ENCODE measurements at regions not wholly inside any gene's neighbourhood (a gene's known extent, or its start where the extent isn't known, plus 50 kb on each side); places are given as distances from the start of the nearest gene placed in this dataset.

DNA sequence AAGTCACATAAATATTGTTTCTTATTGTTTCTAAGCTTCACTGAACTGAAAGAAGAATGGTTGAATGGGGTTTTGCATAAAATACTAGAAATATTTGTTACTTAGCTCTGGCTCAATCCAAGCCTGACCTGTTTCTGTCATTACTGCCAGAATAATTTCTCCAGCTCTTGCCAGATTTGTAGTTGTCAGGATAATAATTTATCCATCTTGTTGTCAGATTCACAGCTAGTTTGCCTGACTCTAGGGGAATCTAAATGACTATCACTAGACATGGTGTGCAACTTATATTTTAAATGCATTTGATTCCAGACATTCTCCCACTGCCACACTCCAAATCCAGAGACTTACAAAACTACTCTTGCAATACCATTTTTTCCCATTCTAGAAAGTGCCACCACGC lies 422.7 kb downstream of the ZSWIM6 start:
- TF ChIP-seq FOXP2 (optimal IDR thresholded peaks at IDR 0.05; ENCODE audit: borderline replicate concordance, extremely low read depth, extremely low read length, insufficient read depth) (no peak), SIN3A (IDR thresholded peaks at IDR 0.05; ENCODE audit: borderline replicate concordance, insufficient read depth, low read length) (no peak), TAF1 (IDR thresholded peaks at IDR 0.05; ENCODE audit: borderline replicate concordance, insufficient read depth, low read length) (no peak), POLR2AphosphoS5 (IDR thresholded peaks at IDR 0.05; ENCODE audit: low read depth, low read length) (no peak)
- TF ChIP-seq, protein P1, sequence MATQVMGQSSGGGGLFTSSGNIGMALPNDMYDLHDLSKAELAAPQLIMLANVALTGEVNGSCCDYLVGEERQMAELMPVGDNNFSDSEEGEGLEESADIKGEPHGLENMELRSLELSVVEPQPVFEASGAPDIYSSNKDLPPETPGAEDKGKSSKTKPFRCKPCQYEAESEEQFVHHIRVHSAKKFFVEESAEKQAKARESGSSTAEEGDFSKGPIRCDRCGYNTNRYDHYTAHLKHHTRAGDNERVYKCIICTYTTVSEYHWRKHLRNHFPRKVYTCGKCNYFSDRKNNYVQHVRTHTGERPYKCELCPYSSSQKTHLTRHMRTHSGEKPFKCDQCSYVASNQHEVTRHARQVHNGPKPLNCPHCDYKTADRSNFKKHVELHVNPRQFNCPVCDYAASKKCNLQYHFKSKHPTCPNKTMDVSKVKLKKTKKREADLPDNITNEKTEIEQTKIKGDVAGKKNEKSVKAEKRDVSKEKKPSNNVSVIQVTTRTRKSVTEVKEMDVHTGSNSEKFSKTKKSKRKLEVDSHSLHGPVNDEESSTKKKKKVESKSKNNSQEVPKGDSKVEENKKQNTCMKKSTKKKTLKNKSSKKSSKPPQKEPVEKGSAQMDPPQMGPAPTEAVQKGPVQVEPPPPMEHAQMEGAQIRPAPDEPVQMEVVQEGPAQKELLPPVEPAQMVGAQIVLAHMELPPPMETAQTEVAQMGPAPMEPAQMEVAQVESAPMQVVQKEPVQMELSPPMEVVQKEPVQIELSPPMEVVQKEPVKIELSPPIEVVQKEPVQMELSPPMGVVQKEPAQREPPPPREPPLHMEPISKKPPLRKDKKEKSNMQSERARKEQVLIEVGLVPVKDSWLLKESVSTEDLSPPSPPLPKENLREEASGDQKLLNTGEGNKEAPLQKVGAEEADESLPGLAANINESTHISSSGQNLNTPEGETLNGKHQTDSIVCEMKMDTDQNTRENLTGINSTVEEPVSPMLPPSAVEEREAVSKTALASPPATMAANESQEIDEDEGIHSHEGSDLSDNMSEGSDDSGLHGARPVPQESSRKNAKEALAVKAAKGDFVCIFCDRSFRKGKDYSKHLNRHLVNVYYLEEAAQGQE (IDR thresholded peaks at IDR 0.05; ENCODE audit: insufficient read depth in 1 of 2, low read depth in 2 of 2, low read length in 2 of 2): no peak

DNA sequence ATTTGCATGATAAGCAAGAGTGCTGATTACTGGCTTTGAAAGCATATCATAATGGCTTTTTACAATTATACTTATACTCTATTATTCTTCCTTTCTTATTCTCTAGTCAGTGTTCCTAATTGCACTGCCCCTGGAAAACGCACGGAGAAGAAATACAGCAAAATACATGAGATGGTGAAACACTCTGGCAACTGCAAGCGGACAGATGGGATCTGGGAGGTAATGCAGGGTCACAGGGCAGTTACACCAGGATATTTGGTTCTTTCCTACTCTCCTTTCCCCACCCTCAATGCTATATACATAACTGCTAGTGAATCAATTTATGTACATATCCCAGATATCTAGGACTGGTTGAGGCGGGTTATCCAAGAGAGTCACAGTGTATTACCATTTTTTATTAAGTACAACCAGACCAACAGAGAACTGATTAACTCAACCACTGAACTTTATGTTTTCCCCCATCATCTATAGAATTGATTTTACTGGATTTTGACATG lies 423.7 kb downstream of the ZSWIM6 start:
- TF ChIP-seq FOXP2 (optimal IDR thresholded peaks at IDR 0.05; ENCODE audit: borderline replicate concordance, extremely low read depth, extremely low read length, insufficient read depth) (no peak), SIN3A (IDR thresholded peaks at IDR 0.05; ENCODE audit: borderline replicate concordance, insufficient read depth, low read length) (no peak), POLR2AphosphoS5 (IDR thresholded peaks at IDR 0.05; ENCODE audit: low read depth, low read length) (no peak), TAF1 (IDR thresholded peaks at IDR 0.05; ENCODE audit: borderline replicate concordance, insufficient read depth, low read length) (no peak)
- TF ChIP-seq, protein P1 (IDR thresholded peaks at IDR 0.05; ENCODE audit: insufficient read depth in 1 of 2, low read depth in 2 of 2, low read length in 2 of 2): no peak

DNA sequence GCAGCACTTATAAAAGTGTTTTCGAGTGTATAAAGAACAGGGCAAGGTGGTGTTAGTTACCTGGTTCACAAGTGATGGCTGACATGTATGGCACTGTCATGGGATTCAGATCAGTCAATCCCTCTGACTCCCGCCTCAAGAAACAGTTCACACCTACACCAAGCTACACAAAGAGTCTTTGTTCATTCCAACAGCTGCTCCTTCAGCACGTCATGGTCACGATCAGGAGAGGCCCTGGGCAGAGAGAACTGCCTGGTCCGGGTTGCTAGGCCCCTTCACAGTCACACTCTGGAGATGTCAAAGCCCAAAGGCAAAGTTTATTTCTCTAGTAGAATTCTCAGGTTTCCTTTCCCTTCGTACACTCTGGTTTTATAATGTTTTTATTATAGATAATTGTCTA lies 426.7 kb downstream of the ZSWIM6 start:
- TF ChIP-seq POLR2AphosphoS5 (IDR thresholded peaks at IDR 0.05; ENCODE audit: low read depth, low read length) (no peak), FOXP2 (optimal IDR thresholded peaks at IDR 0.05; ENCODE audit: borderline replicate concordance, extremely low read depth, extremely low read length, insufficient read depth) (no peak)
- TF ChIP-seq, protein P1 (IDR thresholded peaks at IDR 0.05; ENCODE audit: insufficient read depth in 1 of 2, low read depth in 2 of 2, low read length in 2 of 2): no peak

DNA sequence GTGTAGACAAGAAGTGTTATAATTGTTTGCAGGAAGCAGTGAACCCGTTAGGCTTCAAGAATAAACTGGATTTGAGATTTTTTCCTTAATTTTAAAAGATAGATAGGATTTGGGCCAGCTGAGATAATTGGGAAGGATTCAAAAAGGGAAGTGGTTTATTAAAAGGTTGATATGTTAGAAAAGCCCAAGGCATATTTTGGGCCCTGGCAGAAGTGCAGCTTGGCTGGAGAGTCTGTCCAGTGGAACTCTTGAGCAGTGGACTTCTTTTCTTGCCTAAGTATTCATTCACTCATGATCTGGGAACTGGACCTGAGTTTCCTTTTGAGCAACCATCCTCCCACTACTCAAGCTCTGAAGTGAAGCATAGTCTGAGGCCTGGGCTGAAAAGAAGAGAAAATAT lies 433.4 kb downstream of the ZSWIM6 start:
- TF ChIP-seq TAF1 (IDR thresholded peaks at IDR 0.05; ENCODE audit: borderline replicate concordance, insufficient read depth, low read length): no peak
- TF ChIP-seq, protein P1 (IDR thresholded peaks at IDR 0.05; ENCODE audit: insufficient read depth in 1 of 2, low read depth in 2 of 2, low read length in 2 of 2): no peak
- no peak for TF ChIP-seq FOXP2 (optimal IDR thresholded peaks at IDR 0.05; ENCODE audit: borderline replicate concordance, extremely low read depth, extremely low read length, insufficient read depth)
- TF ChIP-seq POLR2AphosphoS5 (IDR thresholded peaks at IDR 0.05; ENCODE audit: low read depth, low read length): no peak
- TF ChIP-seq SIN3A (IDR thresholded peaks at IDR 0.05; ENCODE audit: borderline replicate concordance, insufficient read depth, low read length): no peak

DNA sequence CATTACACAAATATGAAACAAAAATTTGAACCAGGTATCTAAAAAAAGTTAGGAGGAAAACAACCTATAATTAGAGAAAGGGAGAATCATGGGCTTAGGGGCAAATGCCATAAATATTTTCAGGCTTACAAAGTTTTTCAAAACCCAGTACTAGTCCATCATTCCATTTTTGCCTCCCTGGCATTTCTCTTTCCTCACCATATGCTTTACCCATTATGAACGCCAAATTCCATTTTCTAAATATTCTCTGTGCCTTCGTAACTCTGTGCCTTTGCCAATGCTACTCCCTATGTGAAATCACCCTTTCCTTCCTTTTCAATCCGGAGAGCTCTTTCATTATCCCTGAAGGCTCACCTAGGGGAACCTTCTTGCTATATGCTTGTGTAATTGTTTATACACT lies 434.1 kb downstream of the ZSWIM6 start:
- TF ChIP-seq TAF1 (IDR thresholded peaks at IDR 0.05; ENCODE audit: borderline replicate concordance, insufficient read depth, low read length) (no peak), FOXP2 (optimal IDR thresholded peaks at IDR 0.05; ENCODE audit: borderline replicate concordance, extremely low read depth, extremely low read length, insufficient read depth) (no peak), POLR2AphosphoS5 (IDR thresholded peaks at IDR 0.05; ENCODE audit: low read depth, low read length) (no peak), SIN3A (IDR thresholded peaks at IDR 0.05; ENCODE audit: borderline replicate concordance, insufficient read depth, low read length) (no peak)
- TF ChIP-seq, protein P1 (IDR thresholded peaks at IDR 0.05; ENCODE audit: insufficient read depth in 1 of 2, low read depth in 2 of 2, low read length in 2 of 2): no peak

All from PFSK-1 (cell line).